Astrocyte (in vitro differentiated cells and primary cell): ENCODE measurements at regions not wholly inside any gene's neighbourhood (a gene's known extent, or its start where the extent isn't known, plus 50 kb on each side); places are given as distances from the start of the nearest gene placed in this dataset.

Experiments
- DNase-seq: peaks from one replicate; pipeline ENCODE4 v3.0.0-alpha.2; 2010; ENCODE audit warnings: low read depth
- FAIRE-seq: peaks from 2 replicates; lab custom pipeline; 2011; peaks lifted over from hg19 to GRCh38; lab: Jason Lieb, UNC
- H2AFZ ChIP-seq: 2 replicates; pipeline ENCODE4 v1.6.0; 2012; ENCODE audit warnings: low read depth, low read length, inconsistent platforms
- H3K27ac ChIP-seq: 2 replicates; pipeline ENCODE4 v1.5.1; 2011; ENCODE audit warnings: low read depth, low read length, inconsistent platforms
- H3K27me3 ChIP-seq: 2 replicates; pipeline ENCODE4 v1.6.0; 2011; ENCODE audit warnings: low read length, inconsistent platforms; ENCODE audit not compliant: insufficient read depth
- H3K36me3 ChIP-seq: 2 replicates; pipeline ENCODE4 v1.5.1; 2011; ENCODE audit warnings: low read length, inconsistent platforms; ENCODE audit not compliant: insufficient read depth
- H3K4me1 ChIP-seq: 2 replicates; pipeline ENCODE4 v1.5.1; 2011; ENCODE audit warnings: low read length, inconsistent platforms; ENCODE audit not compliant: insufficient read depth
- H3K4me2 ChIP-seq: 2 replicates; pipeline ENCODE4 v1.6.0; 2012; ENCODE audit warnings: low read length, inconsistent platforms
- H3K4me3 ChIP-seq: 2 replicates; pipeline ENCODE4 v1.5.1; 2011; ENCODE audit warnings: low read depth, mild to moderate bottlenecking, low read length, inconsistent platforms; ENCODE audit not compliant: insufficient read depth
- H3K79me2 ChIP-seq: 2 replicates; pipeline ENCODE4 v1.6.0; 2012; ENCODE audit warnings: mild to moderate bottlenecking, low read length, inconsistent platforms; ENCODE audit not compliant: insufficient read depth
- H3K9ac ChIP-seq: 2 replicates; pipeline ENCODE4 v1.6.0; 2012; ENCODE audit warnings: mild to moderate bottlenecking, low read length, inconsistent platforms
- H3K9me3 ChIP-seq: 2 replicates; pipeline ENCODE4 v1.5.1; 2012; ENCODE audit warnings: low read depth, mild to moderate bottlenecking, low read length, inconsistent platforms; ENCODE audit not compliant: insufficient read depth
- H4K20me1 ChIP-seq: 2 replicates; pipeline ENCODE4 v1.6.0; 2012; ENCODE audit warnings: low read length, inconsistent platforms; ENCODE audit not compliant: insufficient read depth
- H3K27ac Mint-ChIP-seq: one replicate; pipeline ENCODE4 v1.8.0; 2021; ENCODE audit warnings: mild to moderate bottlenecking, mixed read lengths; ENCODE audit not compliant: unreplicated experiment
- H3K27me3 Mint-ChIP-seq: one replicate; pipeline ENCODE4 v1.8.0; 2021; ENCODE audit warnings: low read depth, mixed read lengths; ENCODE audit not compliant: unreplicated experiment
- H3K36me3 Mint-ChIP-seq: one replicate; pipeline ENCODE4 v1.8.0; 2021; ENCODE audit warnings: low read depth, mixed read lengths; ENCODE audit not compliant: unreplicated experiment
- H3K4me1 Mint-ChIP-seq: one replicate; pipeline ENCODE4 v1.8.0; 2021; ENCODE audit warnings: low read depth, mixed read lengths; ENCODE audit not compliant: unreplicated experiment
- H3K4me3 Mint-ChIP-seq: one replicate; pipeline ENCODE4 v1.8.0; 2021; ENCODE audit warnings: mild to moderate bottlenecking, moderate library complexity, mixed read lengths; ENCODE audit not compliant: unreplicated experiment
- H3K9me3 Mint-ChIP-seq: one replicate; pipeline ENCODE4 v1.8.0; 2021; ENCODE audit warnings: mild to moderate bottlenecking, mixed read lengths; ENCODE audit not compliant: unreplicated experiment
- EZH2 ChIP-seq: IDR thresholded peaks from 2 replicates; pipeline ENCODE4 v1.6.1; 2012; ENCODE audit warnings: mild to moderate bottlenecking, low read length, inconsistent platforms; ENCODE audit not compliant: insufficient read depth
- TF ChIP-seq, protein P1 (sequence below): IDR thresholded peaks from 2 replicates; pipeline ENCODE4 v1.5.1; 2011; ENCODE audit warnings: low read depth, mild to moderate bottlenecking, inconsistent platforms, low read length, moderate library complexity; ENCODE audit not compliant: insufficient read depth

DNA sequence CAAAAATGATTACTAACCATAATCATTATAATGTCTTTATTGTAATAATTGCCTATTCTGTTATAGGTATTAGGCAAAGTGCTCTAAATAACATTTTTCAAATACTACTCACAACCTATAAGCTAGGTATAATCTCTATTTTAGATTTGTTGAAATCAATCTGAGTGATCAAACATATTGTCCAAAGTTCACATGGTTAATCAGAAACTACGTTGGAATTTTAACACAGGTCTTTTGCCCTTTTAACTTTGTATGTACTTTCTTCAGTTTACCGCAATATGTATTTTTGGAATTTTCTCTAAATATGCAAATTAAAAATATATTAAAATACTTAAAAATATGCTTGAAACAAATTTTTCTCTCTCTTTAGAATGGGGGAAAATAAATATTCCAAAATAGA, 1563.2 kb downstream of the KCNT2 start:
- no peaks in the 10 kb centered on the region for H3K79me2 ChIP-seq
- Mint-ChIP-seq H3K36me3 (no peaks in the 10 kb centered on the region), H3K27ac (no peak overlapping the region), H3K4me3 (no peak overlapping the region), H3K4me1 (no peaks in the 10 kb centered on the region), H3K9me3 (no peaks in the 10 kb centered on the region), H3K27me3 (no peaks in the 10 kb centered on the region)
- no peak overlapping the region for H3K9ac ChIP-seq
- H3K9me3 ChIP-seq, result no peaks in the 10 kb centered on the region
- no peak overlapping the region for H3K4me3 ChIP-seq
- TF ChIP-seq EZH2, result no peak
- TF ChIP-seq, protein P1, sequence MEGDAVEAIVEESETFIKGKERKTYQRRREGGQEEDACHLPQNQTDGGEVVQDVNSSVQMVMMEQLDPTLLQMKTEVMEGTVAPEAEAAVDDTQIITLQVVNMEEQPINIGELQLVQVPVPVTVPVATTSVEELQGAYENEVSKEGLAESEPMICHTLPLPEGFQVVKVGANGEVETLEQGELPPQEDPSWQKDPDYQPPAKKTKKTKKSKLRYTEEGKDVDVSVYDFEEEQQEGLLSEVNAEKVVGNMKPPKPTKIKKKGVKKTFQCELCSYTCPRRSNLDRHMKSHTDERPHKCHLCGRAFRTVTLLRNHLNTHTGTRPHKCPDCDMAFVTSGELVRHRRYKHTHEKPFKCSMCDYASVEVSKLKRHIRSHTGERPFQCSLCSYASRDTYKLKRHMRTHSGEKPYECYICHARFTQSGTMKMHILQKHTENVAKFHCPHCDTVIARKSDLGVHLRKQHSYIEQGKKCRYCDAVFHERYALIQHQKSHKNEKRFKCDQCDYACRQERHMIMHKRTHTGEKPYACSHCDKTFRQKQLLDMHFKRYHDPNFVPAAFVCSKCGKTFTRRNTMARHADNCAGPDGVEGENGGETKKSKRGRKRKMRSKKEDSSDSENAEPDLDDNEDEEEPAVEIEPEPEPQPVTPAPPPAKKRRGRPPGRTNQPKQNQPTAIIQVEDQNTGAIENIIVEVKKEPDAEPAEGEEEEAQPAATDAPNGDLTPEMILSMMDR, result no peak
- no peaks in the 10 kb centered on the region for H3K27me3 ChIP-seq
- H3K27ac ChIP-seq, result no peak overlapping the region
- no peak overlapping the region for H2AFZ ChIP-seq
- no peaks in the 10 kb centered on the region for H3K4me1 ChIP-seq
- FAIRE-seq, result no peak
- H3K36me3 ChIP-seq, result no peaks in the 10 kb centered on the region
- H3K4me2 ChIP-seq, result no peak overlapping the region
- H4K20me1 ChIP-seq, result no peaks in the 10 kb centered on the region
- no peak for DNase-seq

DNA sequence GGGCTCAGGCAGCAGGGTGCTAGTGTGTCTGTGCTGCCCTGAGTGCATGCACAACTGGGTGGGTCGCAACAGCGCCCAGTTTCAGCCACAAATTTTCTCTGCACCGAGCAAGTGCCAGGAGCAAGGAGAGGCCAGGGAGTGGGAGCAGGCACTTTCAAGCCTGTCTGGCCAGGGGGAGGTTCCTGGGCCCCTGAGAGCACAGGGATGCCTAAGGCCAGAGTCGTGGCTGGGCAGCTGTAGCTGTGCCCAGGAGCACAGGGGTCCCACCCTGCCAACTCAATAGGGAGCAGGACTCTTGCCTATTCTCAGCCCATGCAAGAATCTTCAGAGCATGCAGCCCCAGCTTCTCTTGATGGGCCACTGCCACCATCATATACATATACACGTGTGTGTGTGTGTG, 1577.4 kb downstream of the KCNT2 start:
- Histone ChIP-seq H3K4me3 (no peak overlapping the region), H3K9me3 (peaks cover 2% of the 10 kb centered on the region), H3K4me1 (no peaks in the 10 kb centered on the region), H3K36me3 (no peaks in the 10 kb centered on the region), H3K27me3 (no peaks in the 10 kb centered on the region), H3K4me2 (no peak overlapping the region), H3K79me2 (no peaks in the 10 kb centered on the region), H3K9ac (no peak overlapping the region), H3K27ac (no peak overlapping the region), H2AFZ (no peak overlapping the region), H4K20me1 (no peaks in the 10 kb centered on the region)
- Mint-ChIP-seq H3K36me3 (no peaks in the 10 kb centered on the region), H3K27me3 (no peaks in the 10 kb centered on the region), H3K9me3 (peaks cover 2% of the 10 kb centered on the region), H3K4me3 (no peak overlapping the region), H3K27ac (no peak overlapping the region), H3K4me1 (no peaks in the 10 kb centered on the region)
- no peak for TF ChIP-seq EZH2
- TF ChIP-seq, protein P1, result no peak
- DNase-seq, result no peak
- FAIRE-seq, result no peak

DNA sequence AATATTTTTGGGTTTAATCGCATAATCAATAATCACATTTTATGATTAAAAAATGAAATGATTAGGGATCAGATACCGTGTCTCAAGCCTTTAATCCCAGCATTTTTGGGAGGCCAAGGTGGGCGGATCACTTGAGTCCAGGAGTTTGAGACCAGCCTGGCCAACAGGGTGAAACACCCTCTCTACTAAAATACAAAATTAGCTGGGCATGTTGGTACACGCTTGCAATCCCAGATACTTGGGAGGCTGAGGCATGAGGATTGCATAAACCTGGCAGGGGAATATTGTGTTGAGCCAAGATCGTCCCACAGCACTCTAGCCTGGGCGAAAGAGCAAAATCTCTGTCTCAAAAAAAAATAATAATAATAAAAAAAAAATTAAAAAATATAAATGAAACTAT, 1581.4 kb downstream of the KCNT2 start:
- Histone ChIP-seq H3K4me2 (no peak overlapping the region), H3K9ac (no peak overlapping the region), H3K9me3 (peaks cover 2% of the 10 kb centered on the region), H3K4me3 (no peak overlapping the region), H3K4me1 (no peaks in the 10 kb centered on the region), H4K20me1 (no peaks in the 10 kb centered on the region), H3K79me2 (no peaks in the 10 kb centered on the region), H3K36me3 (no peaks in the 10 kb centered on the region), H3K27ac (no peak overlapping the region), H2AFZ (no peak overlapping the region), H3K27me3 (no peaks in the 10 kb centered on the region)
- Mint-ChIP-seq H3K36me3 (no peaks in the 10 kb centered on the region), H3K9me3 (peaks cover 2% of the 10 kb centered on the region), H3K27ac (no peak overlapping the region), H3K4me1 (no peaks in the 10 kb centered on the region), H3K4me3 (no peak overlapping the region), H3K27me3 (no peaks in the 10 kb centered on the region)
- no peak for DNase-seq
- FAIRE-seq, result no peak
- TF ChIP-seq, protein P1, result no peak
- TF ChIP-seq EZH2, result no peak
